Nephron progenitor cell (in vitro differentiated cells): ENCODE measurements at regions not wholly inside any gene's neighbourhood (a gene's known extent, or its start where the extent isn't known, plus 50 kb on each side); places are given as distances from the start of the nearest gene placed in this dataset.

Experiments
- DNase-seq: peaks from one replicate; pipeline ENCODE4 v3.0.0; 2021
- H3K27ac Mint-ChIP-seq: 2 replicates; pipeline ENCODE4 v1.8.0; 2021; ENCODE audit warnings: mild to moderate bottlenecking, moderate library complexity, mixed read lengths
- H3K27me3 Mint-ChIP-seq: 2 replicates; pipeline ENCODE4 v1.8.0; 2021; ENCODE audit warnings: mild to moderate bottlenecking, low read depth, mixed read lengths; ENCODE audit not compliant: poor library complexity
- H3K36me3 Mint-ChIP-seq: 2 replicates; pipeline ENCODE4 v1.8.0; 2021; ENCODE audit warnings: low read depth, mixed read lengths
- H3K4me1 Mint-ChIP-seq: 2 replicates; pipeline ENCODE4 v1.8.0; 2021; ENCODE audit warnings: mixed read lengths
- H3K4me3 Mint-ChIP-seq: 2 replicates; pipeline ENCODE4 v1.8.0; 2021; ENCODE audit warnings: mild to moderate bottlenecking, moderate library complexity, mixed read lengths
- H3K9me3 Mint-ChIP-seq: 2 replicates; pipeline ENCODE4 v1.8.0; 2021; ENCODE audit warnings: mild to moderate bottlenecking, moderate library complexity, mixed read lengths
- TF ChIP-seq, protein P1 (sequence below): fragments of 200-600 bp; sonication (generic); IDR thresholded peaks from 2 replicates; pipeline ENCODE4 v1.5.0; 2021; ENCODE audit warnings: antibody characterized with exemption

DNA sequence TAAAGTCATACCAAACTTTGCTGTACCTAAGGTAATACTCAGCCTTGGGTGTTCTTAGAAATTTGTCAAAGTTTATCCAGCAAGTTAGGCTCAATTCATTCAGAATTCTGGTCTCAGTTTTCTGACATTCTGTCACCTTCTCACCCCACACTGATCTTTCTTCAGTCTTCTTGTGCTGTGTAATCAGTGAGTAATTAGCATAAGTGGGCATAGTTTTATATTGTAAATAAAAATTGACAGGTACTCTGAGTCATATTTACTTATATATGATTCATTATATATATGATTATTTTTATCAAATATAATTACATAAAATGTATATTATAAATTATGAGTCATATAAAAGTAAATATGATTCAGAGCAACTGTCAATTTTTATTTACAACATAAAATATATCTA, 170.9 kb upstream of the MAGI2 start:
- Mint-ChIP-seq H3K36me3 (no peaks in the 10 kb centered on the region), H3K9me3 (no peaks in the 10 kb centered on the region), H3K27ac (no peak overlapping the region), H3K27me3 (no peaks in the 10 kb centered on the region), H3K4me3 (no peak overlapping the region), H3K4me1 (peaks cover 6% of the 10 kb centered on the region)
- DNase-seq: no peak
- TF ChIP-seq, protein P1, sequence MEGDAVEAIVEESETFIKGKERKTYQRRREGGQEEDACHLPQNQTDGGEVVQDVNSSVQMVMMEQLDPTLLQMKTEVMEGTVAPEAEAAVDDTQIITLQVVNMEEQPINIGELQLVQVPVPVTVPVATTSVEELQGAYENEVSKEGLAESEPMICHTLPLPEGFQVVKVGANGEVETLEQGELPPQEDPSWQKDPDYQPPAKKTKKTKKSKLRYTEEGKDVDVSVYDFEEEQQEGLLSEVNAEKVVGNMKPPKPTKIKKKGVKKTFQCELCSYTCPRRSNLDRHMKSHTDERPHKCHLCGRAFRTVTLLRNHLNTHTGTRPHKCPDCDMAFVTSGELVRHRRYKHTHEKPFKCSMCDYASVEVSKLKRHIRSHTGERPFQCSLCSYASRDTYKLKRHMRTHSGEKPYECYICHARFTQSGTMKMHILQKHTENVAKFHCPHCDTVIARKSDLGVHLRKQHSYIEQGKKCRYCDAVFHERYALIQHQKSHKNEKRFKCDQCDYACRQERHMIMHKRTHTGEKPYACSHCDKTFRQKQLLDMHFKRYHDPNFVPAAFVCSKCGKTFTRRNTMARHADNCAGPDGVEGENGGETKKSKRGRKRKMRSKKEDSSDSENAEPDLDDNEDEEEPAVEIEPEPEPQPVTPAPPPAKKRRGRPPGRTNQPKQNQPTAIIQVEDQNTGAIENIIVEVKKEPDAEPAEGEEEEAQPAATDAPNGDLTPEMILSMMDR: no peak

DNA sequence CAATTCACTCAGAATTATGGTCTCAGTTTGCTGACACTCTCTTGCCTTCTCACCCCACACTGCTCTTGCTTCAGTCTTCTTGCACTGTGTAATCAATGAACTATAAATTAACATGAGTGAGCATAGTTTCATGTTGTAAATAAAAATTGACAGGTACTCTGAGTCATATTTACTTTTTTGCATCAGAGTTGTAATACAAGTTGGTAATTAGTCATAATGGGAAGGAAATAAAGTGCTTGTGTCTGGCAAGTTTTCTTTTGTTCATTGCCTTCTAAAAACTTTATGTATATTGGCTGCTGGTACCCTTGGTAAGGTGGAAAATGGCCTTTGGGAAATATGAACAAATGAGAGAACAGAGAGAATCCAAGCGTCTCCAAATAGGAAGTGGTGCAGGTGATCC, 169.3 kb upstream of the MAGI2 start:
- Mint-ChIP-seq H3K36me3 (no peaks in the 10 kb centered on the region), H3K9me3 (no peaks in the 10 kb centered on the region), H3K27me3 (no peaks in the 10 kb centered on the region), H3K27ac (no peak overlapping the region), H3K4me3 (no peak overlapping the region), H3K4me1 (peaks cover 6% of the 10 kb centered on the region)
- TF ChIP-seq, protein P1: no peak
- DNase-seq: no peak

DNA sequence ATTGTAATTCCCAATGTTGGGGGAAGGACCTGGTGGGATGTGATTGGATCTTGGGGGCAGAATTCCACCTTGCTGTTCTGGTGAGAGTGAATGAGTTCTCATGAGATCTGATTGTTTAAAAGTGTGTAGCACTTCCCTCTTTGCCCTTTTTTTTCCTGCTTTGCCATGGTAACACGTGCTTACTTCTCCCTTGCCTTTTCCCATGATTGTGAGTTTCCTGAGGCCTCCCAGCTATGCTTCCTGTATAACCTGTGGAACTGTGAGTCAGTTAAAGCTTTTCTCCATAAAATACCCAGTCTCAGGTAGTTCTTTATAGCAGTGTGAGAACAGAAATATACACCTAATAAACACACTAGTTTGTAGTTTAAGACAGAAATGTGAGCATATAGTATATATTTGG, 166.8 kb upstream of the MAGI2 start:
- Mint-ChIP-seq H3K36me3 (no peaks in the 10 kb centered on the region), H3K4me1 (peaks cover 6% of the 10 kb centered on the region), H3K9me3 (peaks cover 10% of the 10 kb centered on the region), H3K27me3 (no peaks in the 10 kb centered on the region), H3K27ac (no peak overlapping the region), H3K4me3 (no peak overlapping the region)
- TF ChIP-seq, protein P1: no peak
- no peak for DNase-seq

DNA sequence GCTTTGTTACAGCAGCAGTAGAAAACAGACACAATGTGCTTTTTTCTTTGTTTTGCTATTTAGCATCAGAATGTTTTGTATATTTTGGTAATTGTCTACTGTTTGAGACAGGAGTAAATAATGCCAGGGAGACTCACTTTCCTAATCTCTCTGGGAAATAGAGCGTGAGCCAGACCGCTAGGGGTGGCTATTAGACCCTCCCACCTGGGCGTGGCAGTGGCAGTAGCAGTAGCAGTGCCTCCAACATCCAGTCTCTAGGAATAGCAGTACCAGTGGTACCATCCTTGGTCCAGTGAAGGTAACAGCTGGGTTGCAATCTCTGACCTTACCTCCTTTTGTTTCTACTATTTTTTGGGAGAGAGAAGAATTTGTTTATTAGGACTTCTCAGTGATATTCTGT, 165.7 kb upstream of the MAGI2 start:
- Mint-ChIP-seq H3K27me3 (no peaks in the 10 kb centered on the region), H3K36me3 (no peaks in the 10 kb centered on the region), H3K27ac (no peak overlapping the region), H3K4me3 (no peak overlapping the region), H3K9me3 (peaks cover 10% of the 10 kb centered on the region), H3K4me1 (peaks cover 6% of the 10 kb centered on the region)
- TF ChIP-seq, protein P1: no peak
- DNase-seq: no peak

DNA sequence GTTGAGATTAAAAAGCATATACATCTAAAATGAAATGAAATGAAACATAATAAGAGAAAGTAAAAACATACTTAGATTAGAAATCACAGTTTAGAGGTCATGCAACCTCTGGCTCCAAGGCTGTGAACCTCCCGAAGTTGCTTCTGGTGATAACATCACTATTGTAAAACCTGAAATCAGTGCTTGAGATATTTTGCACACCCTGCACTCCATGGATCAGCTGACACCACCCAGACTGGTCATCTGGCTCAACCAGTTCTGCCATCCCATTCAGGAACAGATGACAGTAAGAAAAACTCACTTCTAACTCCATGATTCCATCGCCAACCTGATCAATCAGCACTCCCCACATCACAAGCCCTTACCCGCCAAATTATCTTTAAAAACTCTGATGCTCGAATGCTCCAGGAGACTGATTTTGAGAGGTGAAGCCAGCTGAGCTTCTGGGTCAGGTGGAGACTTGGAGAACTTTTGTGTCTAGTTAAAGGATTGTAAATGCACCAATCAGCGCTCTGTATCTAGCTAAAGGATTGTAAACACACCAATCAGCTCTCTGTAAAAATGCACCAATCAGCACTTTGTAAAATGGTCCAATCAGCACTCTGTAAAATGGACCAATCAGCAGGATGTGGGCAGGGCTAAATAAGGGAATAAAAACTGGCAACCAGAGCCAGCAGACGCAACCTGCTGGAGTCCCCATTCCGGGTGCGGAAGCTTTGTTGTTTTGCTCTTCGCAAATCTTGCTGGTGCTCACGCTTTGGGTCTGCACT, 162.6 kb upstream of the MAGI2 start:
- Mint-ChIP-seq H3K36me3 (no peaks in the 10 kb centered on the region), H3K4me3 (no peak overlapping the region)

More for the DNA sequence above, 162.6 kb upstream of the MAGI2 start:
- Mint-ChIP-seq H3K9me3 (peaks cover 10% of the 10 kb centered on the region), H3K27me3 (no peaks in the 10 kb centered on the region), H3K27ac (no peak overlapping the region), H3K4me1 (no peaks in the 10 kb centered on the region)
- no peak for DNase-seq
- TF ChIP-seq, protein P1: no peak
